ENCODE measurements at regions not wholly inside any gene's neighbourhood (a gene's known extent, or its start where the extent isn't known, plus 50 kb on each side); places are given as distances from the start of the nearest gene placed in this dataset.

GRCh38 chr16:6218855-6219254 lies 1113.8 kb upstream of the RBFOX1 start:
- TF ChIP-seq ELF4 (IDR thresholded peaks at IDR 0.05), result no peak
- no peak for TF ChIP-seq TARDBP (IDR thresholded peaks at IDR 0.05)
- TF ChIP-seq L3MBTL2 (conservative IDR thresholded peaks at IDR 0.05), result no peak
- TF ChIP-seq CTBP1 (IDR thresholded peaks at IDR 0.05; ENCODE audit: borderline replicate concordance), result no peak
- TF ChIP-seq SUZ12 (IDR thresholded peaks at IDR 0.05), result no peak
- TF ChIP-seq LEF1 (IDR thresholded peaks at IDR 0.05; ENCODE audit: borderline replicate concordance), result no peak
- TF ChIP-seq FOXM1 (IDR thresholded peaks at IDR 0.05; ENCODE audit: borderline replicate concordance), result no peak
- no peak for TF ChIP-seq SP1 (IDR thresholded peaks at IDR 0.05)
- TF ChIP-seq FOXA1 (IDR thresholded peaks at IDR 0.05), result no peak
- TF ChIP-seq NFRKB (IDR thresholded peaks at IDR 0.05), result no peak
- TF ChIP-seq ZNF384 (IDR thresholded peaks at IDR 0.05), result no peak
